ENCODE measurements at regions not wholly inside any gene's neighbourhood (a gene's known extent, or its start where the extent isn't known, plus 50 kb on each side); places are given as distances from the start of the nearest gene placed in this dataset.
"Not testable (repeated sequence)": the region's sequence is repeated elsewhere in the genome, so short reads cannot be mapped to it uniquely, and the experiment has no call there.

DNA sequence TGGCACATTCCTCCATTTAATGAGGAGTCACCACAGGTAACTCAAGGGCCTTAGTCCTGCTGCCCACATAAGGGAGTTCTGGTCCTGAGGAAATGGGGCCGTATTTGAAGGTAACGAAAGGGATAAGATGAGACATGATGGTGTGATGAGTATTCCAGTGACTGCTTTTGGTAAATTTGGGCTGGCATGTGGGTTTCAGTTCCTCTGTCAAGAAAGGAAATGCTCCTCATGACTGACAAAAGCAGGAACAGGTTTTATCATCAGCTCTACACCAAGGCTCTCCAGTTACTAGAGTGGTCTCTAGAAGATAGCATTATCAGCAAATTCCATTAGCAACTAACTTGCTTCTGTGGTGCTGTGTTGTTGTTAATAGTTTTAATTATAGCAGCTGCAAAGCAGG lies 161.8 kb upstream of the PTPN20 start:
- TF ChIP-seq, protein P1, sequence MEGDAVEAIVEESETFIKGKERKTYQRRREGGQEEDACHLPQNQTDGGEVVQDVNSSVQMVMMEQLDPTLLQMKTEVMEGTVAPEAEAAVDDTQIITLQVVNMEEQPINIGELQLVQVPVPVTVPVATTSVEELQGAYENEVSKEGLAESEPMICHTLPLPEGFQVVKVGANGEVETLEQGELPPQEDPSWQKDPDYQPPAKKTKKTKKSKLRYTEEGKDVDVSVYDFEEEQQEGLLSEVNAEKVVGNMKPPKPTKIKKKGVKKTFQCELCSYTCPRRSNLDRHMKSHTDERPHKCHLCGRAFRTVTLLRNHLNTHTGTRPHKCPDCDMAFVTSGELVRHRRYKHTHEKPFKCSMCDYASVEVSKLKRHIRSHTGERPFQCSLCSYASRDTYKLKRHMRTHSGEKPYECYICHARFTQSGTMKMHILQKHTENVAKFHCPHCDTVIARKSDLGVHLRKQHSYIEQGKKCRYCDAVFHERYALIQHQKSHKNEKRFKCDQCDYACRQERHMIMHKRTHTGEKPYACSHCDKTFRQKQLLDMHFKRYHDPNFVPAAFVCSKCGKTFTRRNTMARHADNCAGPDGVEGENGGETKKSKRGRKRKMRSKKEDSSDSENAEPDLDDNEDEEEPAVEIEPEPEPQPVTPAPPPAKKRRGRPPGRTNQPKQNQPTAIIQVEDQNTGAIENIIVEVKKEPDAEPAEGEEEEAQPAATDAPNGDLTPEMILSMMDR (IDR thresholded peaks at IDR 0.05; ENCODE audit: insufficient read depth, low read depth, low read length) = not testable (repeated sequence)
- TF ChIP-seq EZH2 (IDR thresholded peaks at IDR 0.05; ENCODE audit: insufficient read depth, low read length) = not testable (repeated sequence)

All from astrocyte (in vitro differentiated cells and primary cell).